PC-3 (cell line): ENCODE measurements at regions not wholly inside any gene's neighbourhood (a gene's known extent, or its start where the extent isn't known, plus 50 kb on each side); places are given as distances from the start of the nearest gene placed in this dataset.

Experiments used
- CTCF ChIP-seq: fragments of 300-600 bp; sonication (generic); conservative IDR thresholded peaks from 2 replicates; pipeline ENCODE4 v1.5.1; 2017; ENCODE audit warnings: antibody characterized with exemption, low read depth, mild to moderate bottlenecking, low read length
- EZH2phosphoT487 ChIP-seq: fragments of 300-600 bp; sonication (generic); IDR thresholded peaks from 2 replicates; pipeline ENCODE4 v1.6.1; 2018; ENCODE audit warnings: mild to moderate bottlenecking, antibody characterized with exemption, low read length, borderline replicate concordance

- TF ChIP-seq CTCF, result no peak
- TF ChIP-seq EZH2phosphoT487, result no peak
Measured at GRCh38 chr7:52956379-52956915, 79.0 kb upstream of the POM121L12 start.
